AG09309 (cell line): ENCODE measurements at regions not wholly inside any gene's neighbourhood (a gene's known extent, or its start where the extent isn't known, plus 50 kb on each side); places are given as distances from the start of the nearest gene placed in this dataset.

Experiments used
- DNase-seq: peaks from one replicate; pipeline ENCODE4 v3.0.0-alpha.2; 2010; ENCODE audit warnings: low read depth
- H3K4me3 ChIP-seq: 2 replicates; pipeline ENCODE4 v1.5.1; 2011; ENCODE audit warnings: mild to moderate bottlenecking, low read depth, low read length, moderate library complexity; ENCODE audit not compliant: control insufficient read depth
- CTCF ChIP-seq: IDR thresholded peaks from 2 replicates; pipeline ENCODE4 v1.5.1; 2011; ENCODE audit warnings: mild to moderate bottlenecking, low read depth, low read length, inconsistent platforms; ENCODE audit not compliant: insufficient read depth, control insufficient read depth; ENCODE audit errors: missing control alignments

GRCh38 chr9:118401546-118401945 is 697.3 kb downstream of the TLR4 start:
- DNase-seq: no peak
- H3K4me3 ChIP-seq: no peak overlapping the region
- no peak for TF ChIP-seq CTCF

GRCh38 chr9:118414676-118415075 is 710.5 kb downstream of the TLR4 start:
- H3K4me3 ChIP-seq: no peak overlapping the region
- DNase-seq: no peak
- no peak for TF ChIP-seq CTCF

GRCh38 chr9:118418887-118419565 is 714.8 kb downstream of the TLR4 start:
- DNase-seq: no peak
- H3K4me3 ChIP-seq: no peak overlapping the region
- TF ChIP-seq CTCF: no peak

- TF ChIP-seq CTCF: no peak
- no peak for DNase-seq
These were observed 715.5 kb downstream of the TLR4 start for GRCh38 chr9:118419676-118420075.

DNA sequence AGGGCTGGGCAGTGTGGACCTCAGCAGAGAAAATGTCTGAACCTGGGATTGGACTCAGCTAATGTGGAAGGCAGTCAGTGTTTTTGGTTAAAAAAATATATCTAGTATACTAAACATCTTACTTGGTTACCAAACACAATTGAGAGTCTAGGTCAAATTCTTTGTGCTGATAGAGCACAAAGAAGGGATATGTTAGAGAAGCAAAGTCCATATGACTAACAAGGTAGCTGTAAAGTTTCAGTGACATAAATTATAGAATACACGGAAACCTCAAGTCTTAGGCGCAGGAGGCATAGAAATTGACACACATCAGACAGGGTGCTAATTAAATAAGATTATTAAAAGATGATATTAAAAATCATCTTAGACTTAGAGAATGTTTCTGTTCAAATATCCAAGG is 718.3 kb downstream of the TLR4 start:
- DNase-seq: no peak
- TF ChIP-seq CTCF: no peak
- H3K4me3 ChIP-seq: no peak overlapping the region

More at GRCh38 chr9:118419676-118420075, 715.5 kb downstream of the TLR4 start:
- H3K4me3 ChIP-seq: no peak overlapping the region

DNA sequence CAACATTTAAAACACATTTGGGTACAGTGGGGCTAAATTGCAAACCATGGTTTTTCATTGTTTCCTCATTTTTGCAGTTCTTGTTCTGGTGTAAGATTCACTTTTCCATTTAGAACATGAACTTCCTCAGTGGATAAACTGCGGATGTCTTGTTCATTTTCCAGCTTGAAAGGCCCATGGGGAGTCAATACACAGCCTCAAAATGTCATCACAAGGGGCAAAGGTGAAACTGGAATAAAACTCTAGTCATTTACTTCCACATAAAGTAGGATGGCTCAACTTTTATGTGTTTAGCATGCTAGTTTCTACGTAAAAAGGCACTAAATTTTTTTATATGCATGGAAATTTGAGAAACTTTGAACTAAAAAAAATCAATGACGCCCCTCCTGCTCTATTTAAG is 718.8 kb downstream of the TLR4 start:
- no peak for DNase-seq
- no peak for TF ChIP-seq CTCF
- H3K4me3 ChIP-seq: no peak overlapping the region
